DND-41 (cell line): ENCODE measurements at regions not wholly inside any gene's neighbourhood (a gene's known extent, or its start where the extent isn't known, plus 50 kb on each side); places are given as distances from the start of the nearest gene placed in this dataset.
"Not testable (repeated sequence)": the region's sequence is repeated elsewhere in the genome, so short reads cannot be mapped to it uniquely, and the experiment has no call there.

ENCODE experiments used
- ATAC-seq: fragments of 200-7000 bp; cut with Tn5 transposase; 3 replicates; pipeline ENCODE4 v1.9.1; 2021; ENCODE audit warnings: low read depth; ENCODE audit not compliant: insufficient read depth
- DNase-seq: peaks from one replicate; pipeline ENCODE4 v3.0.0-alpha.2; 2020
- H2AFZ ChIP-seq: 2 replicates; pipeline ENCODE4 v1.6.0; 2012; ENCODE audit warnings: low read depth, low read length
- H3K27ac ChIP-seq: 2 replicates; pipeline ENCODE4 v1.5.1; 2012; ENCODE audit warnings: low read length, inconsistent platforms
- H3K27me3 ChIP-seq: fragments of 200-600 bp; sonication (generic); 2 replicates; pipeline ENCODE4 v1.6.0; 2012; ENCODE audit warnings: low read length, mild to moderate bottlenecking, inconsistent platforms; ENCODE audit not compliant: insufficient read depth, poor library complexity
- H3K36me3 ChIP-seq: 2 replicates; pipeline ENCODE4 v1.5.1; 2012; ENCODE audit warnings: low read length, inconsistent platforms; ENCODE audit not compliant: insufficient read depth
- H3K4me1 ChIP-seq: 2 replicates; pipeline ENCODE4 v1.5.1; 2012; ENCODE audit warnings: mild to moderate bottlenecking, low read length; ENCODE audit not compliant: insufficient read depth
- H3K4me2 ChIP-seq: 2 replicates; pipeline ENCODE4 v1.6.0; 2012; ENCODE audit warnings: mild to moderate bottlenecking, moderate library complexity, low read length, inconsistent platforms; ENCODE audit not compliant: insufficient read depth
- H3K4me3 ChIP-seq, 2 experiments: fragments of 200-600 bp in 1 of 2; shearing (Covaris generic) in 1 of 2; 2 replicates each; pipeline ENCODE4 v1.5.1; 2012 to 2016; ENCODE audit warnings: inconsistent platforms in 2 of 2, low read length in 2 of 2, mild to moderate bottlenecking in 2 of 2, low read depth in 1 of 2, moderate library complexity in 1 of 2
- H3K79me2 ChIP-seq: 2 replicates; pipeline ENCODE4 v1.6.0; 2012; ENCODE audit warnings: low read length, inconsistent platforms; ENCODE audit not compliant: insufficient read depth
- H3K9ac ChIP-seq: 2 replicates; pipeline ENCODE4 v1.6.0; 2012; ENCODE audit warnings: low read depth, mild to moderate bottlenecking, inconsistent platforms, low read length, moderate library complexity
- H3K9me3 ChIP-seq: 2 replicates; pipeline ENCODE4 v1.5.1; 2012; ENCODE audit warnings: low read length, moderate library complexity, mild to moderate bottlenecking, inconsistent platforms; ENCODE audit not compliant: insufficient read depth, severe bottlenecking
- H4K20me1 ChIP-seq: 2 replicates; pipeline ENCODE4 v1.6.0; 2012; ENCODE audit warnings: low read length; ENCODE audit not compliant: insufficient read depth
- CTCF ChIP-seq: IDR thresholded peaks from 2 replicates; pipeline ENCODE4 v1.5.1; 2012; ENCODE audit warnings: borderline replicate concordance, low read length, moderate library complexity, mild to moderate bottlenecking; ENCODE audit not compliant: poor library complexity, severe bottlenecking; ENCODE audit errors: extremely low read depth
- EZH2 ChIP-seq: IDR thresholded peaks from 3 replicates; pipeline ENCODE4 v1.6.1; 2012; ENCODE audit warnings: borderline replicate concordance, low read depth, mild to moderate bottlenecking, moderate library complexity, low read length, inconsistent platforms; ENCODE audit not compliant: severe bottlenecking

- peak overlapping the region; percentile 62 for H3K4me2 ChIP-seq
- peak overlapping the region; percentile 49 for H3K9ac ChIP-seq
- no peaks in the 10 kb centered on the region for H3K9me3 ChIP-seq
- ATAC-seq: peak; percentile 99
- no peaks in the 10 kb centered on the region for H3K79me2 ChIP-seq
- no peaks in the 10 kb centered on the region for H3K36me3 ChIP-seq
- peak; percentile 72 for DNase-seq
- H4K20me1 ChIP-seq: no peaks in the 10 kb centered on the region
- H2AFZ ChIP-seq: peak overlapping the region; percentile 82
- no peaks in the 10 kb centered on the region for H3K27me3 ChIP-seq
- peak overlapping the region in 1 of 2 experiments; percentile 42; a peak in 2 of 4 replicates for H3K4me3 ChIP-seq
- TF ChIP-seq CTCF (peak; percentile 18), EZH2 (no peak)
- H3K27ac ChIP-seq: peak overlapping the region; percentile 90
- H3K4me1 ChIP-seq: peaks cover 36% of the 10 kb centered on the region
Measured at GRCh38 chrY:19549671-19550466, 194.7 kb downstream of the KDM5D start.

GRCh38 chrY:19541475-19542306, 202.8 kb downstream of the KDM5D start:
- TF ChIP-seq EZH2: no peak
- no peak for TF ChIP-seq CTCF
- Histone ChIP-seq H3K36me3 (no peaks in the 10 kb centered on the region), H3K4me1 (no peaks in the 10 kb centered on the region), H3K4me2 (no peak overlapping the region), H4K20me1 (no peaks in the 10 kb centered on the region), H3K27me3 (no peaks in the 10 kb centered on the region), H3K9me3 (no peaks in the 10 kb centered on the region), H3K27ac (no peak overlapping the region), H3K79me2 (no peaks in the 10 kb centered on the region), H3K9ac (no peak overlapping the region), H3K4me3 (no peak overlapping the region), H2AFZ (no peak overlapping the region)
- DNase-seq (no peak), ATAC-seq (no peak)

DNA sequence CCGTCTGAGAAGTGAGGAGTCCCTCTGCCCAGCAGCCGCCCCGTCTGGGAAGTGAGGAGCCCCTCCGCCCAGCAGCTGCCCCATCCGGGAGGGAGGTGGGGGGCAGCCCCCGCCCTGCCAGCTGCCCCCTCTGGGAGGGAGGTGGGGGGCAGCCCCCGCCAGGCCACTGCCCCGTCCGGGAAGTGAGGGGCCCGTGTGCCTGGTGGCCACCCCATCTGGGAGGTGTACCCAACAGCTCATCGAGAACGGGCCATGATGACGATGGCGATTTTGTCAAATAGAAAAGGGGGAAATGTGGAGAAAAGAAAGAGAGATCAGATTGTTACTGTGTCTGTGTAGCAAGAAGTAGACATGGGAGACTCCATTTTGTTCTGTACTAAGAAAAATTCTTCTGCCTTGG, 208.8 kb downstream of the KDM5D start:
- H2AFZ ChIP-seq, H3K27ac ChIP-seq, DNase-seq, H3K9ac ChIP-seq, H3K79me2 ChIP-seq, ATAC-seq, H3K9me3 ChIP-seq, H4K20me1 ChIP-seq, H3K27me3 ChIP-seq, H3K4me3 ChIP-seq, H3K4me2 ChIP-seq, H3K36me3 ChIP-seq, H3K4me1 ChIP-seq: not testable (repeated sequence)

DNA sequence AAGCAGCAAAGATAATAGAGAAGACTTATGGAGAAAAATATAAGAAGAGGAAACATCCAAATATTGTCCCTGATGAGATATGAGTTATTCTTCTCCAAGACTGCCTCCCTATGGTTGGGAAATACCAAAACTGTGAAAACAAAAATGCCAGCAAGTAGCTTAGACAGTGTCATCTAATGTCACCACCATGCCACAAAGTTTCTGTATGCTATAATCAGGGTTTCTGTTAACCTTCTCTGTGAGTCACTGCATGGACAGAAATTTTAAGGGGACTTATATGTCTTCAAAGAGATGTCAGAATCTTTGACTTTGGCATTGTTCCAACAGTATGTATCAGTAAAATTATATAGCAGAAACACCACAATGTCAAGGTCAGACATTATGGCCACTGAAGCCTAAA, 222.6 kb downstream of the KDM5D start:
- Histone ChIP-seq H3K79me2 (no peaks in the 10 kb centered on the region), H3K9me3 (no peaks in the 10 kb centered on the region), H3K4me2 (no peak overlapping the region), H3K36me3 (no peaks in the 10 kb centered on the region), H4K20me1 (no peaks in the 10 kb centered on the region), H3K27me3 (no peaks in the 10 kb centered on the region), H3K27ac (no peak overlapping the region), H3K4me3 (no peak overlapping the region), H2AFZ (no peak overlapping the region), H3K4me1 (peaks cover 34% of the 10 kb centered on the region), H3K9ac (no peak overlapping the region)
- no peak for DNase-seq
- TF ChIP-seq CTCF: no peak
- no peak for TF ChIP-seq EZH2
- no peak for ATAC-seq
